PC-3 (cell line): ENCODE measurements at regions not wholly inside any gene's neighbourhood (a gene's known extent, or its start where the extent isn't known, plus 50 kb on each side); places are given as distances from the start of the nearest gene placed in this dataset.

Experiments used
- EZH2phosphoT487 ChIP-seq: fragments of 300-600 bp; sonication (generic); IDR thresholded peaks from 2 replicates; pipeline ENCODE4 v1.6.1; 2018; ENCODE audit warnings: mild to moderate bottlenecking, antibody characterized with exemption, low read length, borderline replicate concordance
- TF ChIP-seq, protein P1 (sequence below): fragments of 300-600 bp; sonication (generic); conservative IDR thresholded peaks from 2 replicates; pipeline ENCODE4 v1.5.1; 2017; ENCODE audit warnings: antibody characterized with exemption, low read depth, mild to moderate bottlenecking, low read length

DNA sequence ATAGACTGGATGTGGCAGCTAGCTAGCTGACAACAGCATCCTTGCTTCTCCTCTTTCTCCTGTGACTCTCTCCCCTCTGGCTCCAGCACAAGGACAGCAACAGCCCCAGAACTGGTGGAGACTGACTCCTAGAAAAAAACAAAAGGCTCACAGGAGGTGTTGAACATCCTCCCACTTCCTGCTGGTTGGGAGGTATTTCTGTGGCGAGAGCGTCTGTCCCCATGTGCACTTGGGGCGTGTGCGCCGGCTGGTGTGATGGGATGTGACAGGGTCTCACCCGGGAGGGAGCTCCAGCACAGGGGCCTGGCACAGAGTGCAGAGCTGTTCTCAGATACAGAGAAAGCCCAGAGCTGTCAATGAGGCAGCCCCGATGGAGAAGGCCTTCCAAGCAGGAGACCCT, 107.2 kb upstream of the E2F8 start:
- no peak for TF ChIP-seq EZH2phosphoT487
- TF ChIP-seq, protein P1, sequence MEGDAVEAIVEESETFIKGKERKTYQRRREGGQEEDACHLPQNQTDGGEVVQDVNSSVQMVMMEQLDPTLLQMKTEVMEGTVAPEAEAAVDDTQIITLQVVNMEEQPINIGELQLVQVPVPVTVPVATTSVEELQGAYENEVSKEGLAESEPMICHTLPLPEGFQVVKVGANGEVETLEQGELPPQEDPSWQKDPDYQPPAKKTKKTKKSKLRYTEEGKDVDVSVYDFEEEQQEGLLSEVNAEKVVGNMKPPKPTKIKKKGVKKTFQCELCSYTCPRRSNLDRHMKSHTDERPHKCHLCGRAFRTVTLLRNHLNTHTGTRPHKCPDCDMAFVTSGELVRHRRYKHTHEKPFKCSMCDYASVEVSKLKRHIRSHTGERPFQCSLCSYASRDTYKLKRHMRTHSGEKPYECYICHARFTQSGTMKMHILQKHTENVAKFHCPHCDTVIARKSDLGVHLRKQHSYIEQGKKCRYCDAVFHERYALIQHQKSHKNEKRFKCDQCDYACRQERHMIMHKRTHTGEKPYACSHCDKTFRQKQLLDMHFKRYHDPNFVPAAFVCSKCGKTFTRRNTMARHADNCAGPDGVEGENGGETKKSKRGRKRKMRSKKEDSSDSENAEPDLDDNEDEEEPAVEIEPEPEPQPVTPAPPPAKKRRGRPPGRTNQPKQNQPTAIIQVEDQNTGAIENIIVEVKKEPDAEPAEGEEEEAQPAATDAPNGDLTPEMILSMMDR: no peak
